Neural crest cell (in vitro differentiated cells): ENCODE measurements at regions not wholly inside any gene's neighbourhood (a gene's known extent, or its start where the extent isn't known, plus 50 kb on each side); places are given as distances from the start of the nearest gene placed in this dataset.

Experiments used
- DNase-seq: peaks from one replicate; pipeline ENCODE4 v3.0.0; 2021; ENCODE audit warnings: low read depth, mixed read lengths, low spot score
- H3K27ac Mint-ChIP-seq: one replicate; pipeline ENCODE4 v1.8.0; 2021; ENCODE audit warnings: mild to moderate bottlenecking, mixed read lengths; ENCODE audit not compliant: unreplicated experiment
- H3K27me3 Mint-ChIP-seq: 2 replicates; pipeline ENCODE4 v1.8.0; 2021; ENCODE audit warnings: low read depth, mild to moderate bottlenecking, mixed read lengths
- H3K36me3 Mint-ChIP-seq: 2 replicates; pipeline ENCODE4 v1.8.0; 2021; ENCODE audit warnings: low read depth, mild to moderate bottlenecking, mixed read lengths
- H3K4me1 Mint-ChIP-seq: 2 replicates; pipeline ENCODE4 v1.8.0; 2021; ENCODE audit warnings: mixed read lengths
- H3K4me3 Mint-ChIP-seq: one replicate; pipeline ENCODE4 v1.8.0; 2021; ENCODE audit warnings: mild to moderate bottlenecking, mixed read lengths
- H3K9me3 Mint-ChIP-seq: 2 replicates; pipeline ENCODE4 v1.8.0; 2021; ENCODE audit warnings: mixed read lengths
- CTCF ChIP-seq: fragments of 200-600 bp; sonication (generic); conservative IDR thresholded peaks from 2 replicates; pipeline ENCODE4 v1.5.0; 2021; ENCODE audit warnings: antibody characterized with exemption, mild to moderate bottlenecking

GRCh38 chr1:29478879-29479278 is 242.6 kb downstream of the PTPRU start:
- H3K36me3 Mint-ChIP-seq = no peaks in the 10 kb centered on the region
- no peak overlapping the region for H3K27ac Mint-ChIP-seq
- H3K4me3 Mint-ChIP-seq = no peak overlapping the region
- H3K9me3 Mint-ChIP-seq = no peaks in the 10 kb centered on the region
- TF ChIP-seq CTCF = no peak
- peaks cover 62% of the 10 kb centered on the region for H3K27me3 Mint-ChIP-seq
- peaks cover 11% of the 10 kb centered on the region for H3K4me1 Mint-ChIP-seq
- DNase-seq = no peak

- no peak overlapping the region for H3K27ac Mint-ChIP-seq
- H3K4me1 Mint-ChIP-seq = peaks cover 12% of the 10 kb centered on the region
- peak overlapping the region; percentile 64 for H3K4me3 Mint-ChIP-seq
- H3K36me3 Mint-ChIP-seq = no peaks in the 10 kb centered on the region
- no peak for DNase-seq
- H3K9me3 Mint-ChIP-seq = no peaks in the 10 kb centered on the region
- H3K27me3 Mint-ChIP-seq = peaks cover 64% of the 10 kb centered on the region
- TF ChIP-seq CTCF = no peak
These were observed 241.9 kb downstream of the PTPRU start for GRCh38 chr1:29478151-29478791.

GRCh38 chr1:29475326-29475725 is 239.0 kb downstream of the PTPRU start:
- Mint-ChIP-seq H3K4me3 (no peak overlapping the region), H3K27me3 (peaks cover 51% of the 10 kb centered on the region), H3K36me3 (no peaks in the 10 kb centered on the region), H3K9me3 (no peaks in the 10 kb centered on the region), H3K27ac (no peak overlapping the region), H3K4me1 (peaks cover 24% of the 10 kb centered on the region)
- TF ChIP-seq CTCF = no peak
- DNase-seq = no peak

GRCh38 chr1:29474274-29475244 is 238.2 kb downstream of the PTPRU start:
- Mint-ChIP-seq H3K4me1 (peaks cover 28% of the 10 kb centered on the region), H3K27ac (no peak overlapping the region), H3K27me3 (peaks cover 45% of the 10 kb centered on the region), H3K36me3 (no peaks in the 10 kb centered on the region), H3K4me3 (no peak overlapping the region), H3K9me3 (no peaks in the 10 kb centered on the region)
- DNase-seq = no peak
- no peak for TF ChIP-seq CTCF

- no peak for TF ChIP-seq CTCF
- no peak overlapping the region for H3K27ac Mint-ChIP-seq
- no peaks in the 10 kb centered on the region for H3K36me3 Mint-ChIP-seq
- H3K4me1 Mint-ChIP-seq = peaks cover 23% of the 10 kb centered on the region
- DNase-seq = no peak
- H3K27me3 Mint-ChIP-seq = peaks cover 34% of the 10 kb centered on the region
- no peaks in the 10 kb centered on the region for H3K9me3 Mint-ChIP-seq
- no peak overlapping the region for H3K4me3 Mint-ChIP-seq
These were observed 237.0 kb downstream of the PTPRU start for GRCh38 chr1:29473161-29473855.
